ENCODE measurements at regions not wholly inside any gene's neighbourhood (a gene's known extent, or its start where the extent isn't known, plus 50 kb on each side); places are given as distances from the start of the nearest gene placed in this dataset.

- no peak for TF ChIP-seq CTCF (IDR thresholded peaks at IDR 0.05)
- no peak for TF ChIP-seq POLR2AphosphoS5 (IDR thresholded peaks at IDR 0.05; ENCODE audit: low read depth, low read length)
- no peak for TF ChIP-seq SIN3A (IDR thresholded peaks at IDR 0.05; ENCODE audit: borderline replicate concordance, insufficient read depth, low read depth, low read length)
Observed at GRCh38 chr11:39412117-39412516, 2047.3 kb downstream of the LRRC4C start.

All from Panc1 (cell line).